Midbrain (tissue), 1 donor: ENCODE measurements at regions not wholly inside any gene's neighbourhood (a gene's known extent, or its start where the extent isn't known, plus 50 kb on each side); places are given as distances from the start of the nearest gene placed in this dataset.
A peak's percentile ranks its signal among the peaks of the same experiment; 100 is the strongest.

ENCODE experiments used
- DNase-seq: peaks from one replicate; lab custom pipeline; 2025; lab: John Stamatoyannopoulos, UW

DNA sequence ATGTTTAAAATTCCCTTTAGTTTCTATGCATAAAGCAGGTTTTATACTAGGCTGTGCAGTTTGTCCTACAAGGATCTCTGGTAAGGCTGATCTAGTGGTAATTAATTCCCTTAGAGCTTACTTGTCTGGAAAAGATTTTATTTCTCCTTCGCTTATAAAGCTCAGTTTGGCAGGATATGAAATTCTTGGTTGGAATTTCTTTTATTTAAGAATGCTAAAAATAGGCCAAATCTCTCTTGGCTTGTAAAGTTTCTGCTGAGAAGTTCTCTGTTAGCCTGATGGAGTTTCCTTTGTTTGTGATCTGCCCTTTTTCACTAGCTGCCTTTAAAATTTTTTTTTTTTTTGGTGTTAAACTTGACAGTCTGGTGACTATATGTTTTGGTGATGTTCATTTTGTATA, 237.1 kb upstream of the TLE4 start:
- DNase-seq: no peak

- DNase-seq: no peak
Measured at GRCh38 chr9:79335987-79336386, 235.8 kb upstream of the TLE4 start.

- DNase-seq: no peak
Measured at GRCh38 chr9:79341561-79341960, 230.2 kb upstream of the TLE4 start.

DNA sequence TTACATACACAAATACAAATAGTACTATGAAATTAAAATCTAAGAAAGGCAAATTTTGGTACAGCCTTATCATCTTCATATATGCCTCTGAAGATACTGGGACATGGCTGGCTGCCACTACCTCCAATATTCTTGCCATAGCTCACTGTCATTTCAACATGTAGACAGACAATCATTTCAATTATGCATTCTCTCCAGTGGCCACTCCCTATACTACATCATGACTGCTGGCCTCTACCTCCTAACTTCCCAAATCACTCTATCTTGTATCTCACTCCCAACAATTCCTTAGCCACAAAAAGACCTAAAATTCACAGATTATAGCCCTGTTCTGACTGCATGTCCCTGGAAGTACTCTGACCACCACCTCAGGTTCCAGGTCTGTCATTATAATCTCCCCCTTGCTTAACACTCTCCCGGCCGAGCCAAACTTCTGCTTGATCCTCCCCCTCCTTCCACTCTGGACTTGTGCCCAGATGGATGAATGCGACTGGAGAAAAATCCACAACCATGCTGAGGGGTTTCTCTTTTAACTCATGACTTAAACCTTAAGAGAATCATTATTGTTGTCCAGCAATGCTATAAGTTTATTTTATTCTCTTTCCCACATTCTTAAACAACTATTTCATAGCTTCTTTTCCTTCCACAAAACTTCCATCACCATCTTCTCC, 225.3 kb upstream of the TLE4 start:
- DNase-seq: no peak

DNA sequence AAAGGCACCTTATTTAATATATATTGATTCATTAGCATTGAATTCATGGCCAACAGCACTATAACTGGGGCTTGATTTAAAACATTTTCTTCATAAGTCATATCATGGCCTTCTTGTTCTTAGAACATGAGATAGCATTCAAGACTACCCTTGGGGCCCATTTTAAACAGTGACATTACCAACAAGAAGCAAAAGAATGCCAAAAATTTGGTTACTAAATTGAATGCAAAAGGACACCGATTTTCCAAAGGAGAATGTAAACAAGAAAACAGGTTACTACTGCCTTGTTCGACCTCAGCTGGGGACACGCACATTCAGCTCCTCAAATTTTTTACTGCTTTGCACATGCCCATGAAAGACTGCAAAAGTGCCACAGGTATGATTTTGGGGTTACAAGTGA, 219.4 kb upstream of the TLE4 start:
- DNase-seq: no peak

- no peak for DNase-seq
Measured at GRCh38 chr9:79353856-79354520, 217.8 kb upstream of the TLE4 start.

DNA sequence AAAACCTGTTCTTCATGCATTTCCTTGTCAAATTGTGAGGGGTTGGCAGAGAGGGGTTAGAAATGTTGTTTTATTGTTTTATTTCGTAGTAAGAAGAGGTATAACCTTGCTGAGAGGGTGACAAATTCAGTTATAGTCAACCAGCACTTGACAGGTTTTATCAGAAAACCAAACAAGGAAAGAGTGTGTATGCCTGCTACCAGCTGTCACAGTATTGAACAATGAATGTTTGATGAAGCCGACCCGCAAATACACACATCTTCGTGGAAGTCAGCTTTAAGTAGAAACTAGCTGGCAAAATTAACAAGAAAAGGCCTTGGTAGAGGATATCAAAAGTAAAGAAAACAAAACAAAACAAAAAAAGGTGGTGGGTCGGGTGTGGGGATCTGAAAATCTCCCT, 214.6 kb upstream of the TLE4 start:
- no peak for DNase-seq

GRCh38 chr9:79357616-79358015, 214.1 kb upstream of the TLE4 start:
- peak; percentile 2 for DNase-seq

GRCh38 chr9:79360387-79361347, 211.1 kb upstream of the TLE4 start:
- DNase-seq: no peak

DNA sequence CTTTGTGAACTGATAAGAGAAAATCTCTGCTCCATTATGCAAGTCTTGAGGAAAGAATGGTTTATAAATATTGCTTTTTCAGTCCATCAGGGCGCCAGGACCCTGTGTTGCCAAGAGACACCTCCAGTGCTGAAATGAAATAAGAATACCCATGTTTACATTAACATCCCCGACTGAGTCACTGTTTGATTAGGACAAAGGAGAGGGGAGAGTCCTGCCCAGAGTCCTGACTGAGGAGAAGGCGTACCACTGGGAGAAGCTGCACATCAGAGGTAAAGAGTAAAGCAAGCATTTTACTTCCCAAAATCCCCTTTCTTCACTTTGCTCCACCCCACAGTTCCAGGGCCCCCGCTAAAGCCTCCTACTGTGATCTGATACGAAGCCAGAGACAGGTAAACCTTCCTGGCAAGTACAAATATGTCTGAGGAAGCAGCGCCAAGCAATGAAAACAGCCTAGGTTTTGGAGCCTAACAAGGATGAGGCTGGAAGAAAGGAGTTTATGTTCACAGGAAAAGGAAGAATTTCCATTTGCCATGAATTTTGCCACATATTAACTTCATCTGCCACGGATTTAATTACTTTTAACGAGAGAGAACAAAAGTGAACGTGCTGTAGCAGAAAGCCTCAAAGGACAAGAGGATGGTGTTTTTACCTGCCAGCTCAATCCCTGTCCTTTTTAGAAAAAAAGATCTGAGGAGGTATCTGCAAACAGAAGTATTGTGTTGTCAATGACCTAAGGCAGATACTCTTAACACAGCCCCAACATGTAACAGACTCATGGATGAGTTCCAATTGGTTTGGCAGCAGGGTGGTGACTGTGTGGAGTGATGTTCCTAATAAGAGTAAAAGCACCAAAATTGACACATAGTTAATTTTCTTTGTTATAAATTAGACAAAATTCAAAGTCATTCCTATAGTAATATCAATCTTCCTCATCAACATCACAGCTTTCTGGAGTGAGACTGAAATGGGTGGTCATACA, 209.4 kb upstream of the TLE4 start:
- no peak for DNase-seq

DNA sequence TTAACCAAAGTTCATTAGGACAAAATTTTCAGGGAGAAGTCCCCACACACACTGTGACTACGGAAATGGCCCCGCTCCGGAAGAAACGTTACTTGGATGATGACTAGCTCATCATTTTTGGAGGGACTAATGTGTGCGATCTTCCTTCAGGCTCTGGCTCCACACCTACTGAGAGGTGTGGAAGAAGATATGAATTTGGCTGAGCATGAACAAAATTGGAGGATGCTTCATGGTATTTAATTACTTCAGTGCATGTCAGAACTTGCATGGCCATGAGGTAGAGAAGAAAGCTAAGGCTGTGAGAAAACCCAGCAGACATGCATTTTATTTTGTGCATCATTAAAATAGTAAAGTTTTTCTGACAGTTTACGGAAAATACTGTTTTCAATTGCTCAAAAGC, 202.1 kb upstream of the TLE4 start:
- no peak for DNase-seq

DNA sequence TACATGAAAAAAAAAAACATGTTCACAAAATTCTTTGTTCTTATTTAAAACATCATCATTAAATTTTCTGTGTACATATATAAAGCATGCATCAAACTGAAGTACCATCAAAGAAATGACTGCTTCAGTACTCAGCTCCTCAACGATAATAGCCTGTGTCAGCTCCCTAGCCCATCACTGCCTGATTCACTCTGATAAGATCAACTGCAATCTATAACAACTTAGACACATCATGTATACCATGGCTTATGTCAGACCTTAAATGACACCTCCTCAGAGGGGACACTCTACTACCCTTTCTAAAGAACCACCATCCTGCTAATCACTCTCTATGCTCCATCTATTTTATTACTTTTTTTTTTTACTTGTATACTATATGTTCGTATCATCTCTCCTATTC, 200.5 kb upstream of the TLE4 start:
- DNase-seq: no peak

GRCh38 chr9:79371948-79372555, 199.7 kb upstream of the TLE4 start:
- DNase-seq: no peak

GRCh38 chr9:79377339-79377855, 194.4 kb upstream of the TLE4 start:
- DNase-seq: no peak

DNA sequence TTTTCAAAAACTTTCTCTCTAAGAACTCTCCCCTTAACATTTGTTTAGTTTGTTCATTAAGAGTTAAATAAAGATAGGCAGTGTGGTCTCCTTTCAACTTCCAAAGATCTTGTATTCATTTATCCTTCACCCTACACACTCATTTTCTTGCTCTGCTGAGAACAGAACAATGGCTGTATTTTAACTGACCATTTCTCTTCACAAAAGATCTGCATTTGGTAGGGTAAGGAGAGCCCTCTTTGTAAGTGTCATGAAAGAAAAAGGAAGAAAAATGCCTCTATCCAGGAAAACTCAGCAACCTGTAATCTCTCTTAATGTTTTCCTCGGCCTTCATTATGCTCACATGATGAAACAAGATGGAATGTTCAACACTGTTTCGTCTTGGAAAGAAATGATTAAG, 193.7 kb upstream of the TLE4 start:
- no peak for DNase-seq

- no peak for DNase-seq
Measured at GRCh38 chr9:79382044-79382443, 189.7 kb upstream of the TLE4 start.

DNA sequence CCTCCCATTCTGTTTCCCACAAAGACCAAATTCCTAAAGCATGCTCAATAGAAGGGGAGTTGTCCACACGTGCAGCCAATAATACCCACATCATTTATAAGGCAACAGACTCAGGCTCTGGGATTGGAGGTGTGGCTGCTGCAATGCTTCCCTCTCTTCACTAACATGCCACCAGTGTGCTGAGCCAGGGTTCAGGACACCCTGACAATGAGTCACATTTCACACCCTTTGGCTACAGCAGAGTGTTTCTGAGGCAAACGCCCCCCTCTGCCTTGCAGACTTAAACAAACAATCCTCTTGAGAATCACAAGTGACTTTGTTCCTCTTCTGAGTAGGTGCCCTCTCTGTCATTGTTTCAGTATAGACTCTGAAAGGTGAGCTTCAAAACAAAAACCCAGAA, 189.3 kb upstream of the TLE4 start:
- no peak for DNase-seq

- DNase-seq: no peak
Measured at GRCh38 chr9:79383096-79383495, 188.7 kb upstream of the TLE4 start.

GRCh38 chr9:79384091-79384490, 187.7 kb upstream of the TLE4 start:
- no peak for DNase-seq

- no peak for DNase-seq
Measured at GRCh38 chr9:79384501-79384900, 187.3 kb upstream of the TLE4 start.
